K562 (cell line): ENCODE measurements at regions not wholly inside any gene's neighbourhood (a gene's known extent, or its start where the extent isn't known, plus 50 kb on each side); places are given as distances from the start of the nearest gene placed in this dataset.

Experiments
- ATF6 ChIP-seq: sonication (generic); formaldehyde crosslinking; IDR thresholded peaks from 2 replicates; pipeline ENCODE4 v1.4.0; 2020; ENCODE audit warnings: mild to moderate bottlenecking, missing genetic modification reagents
- CBFB ChIP-seq: sonication (generic); formaldehyde crosslinking; IDR thresholded peaks from 2 replicates; pipeline ENCODE4 v1.4.0; 2020; ENCODE audit warnings: mild to moderate bottlenecking, missing genetic modification reagents
- EP400 ChIP-seq: fragments of 450-650 bp; IDR thresholded peaks from 2 replicates; pipeline ENCODE4 v1.6.1; 2017; ENCODE audit warnings: antibody characterized with exemption, mild to moderate bottlenecking, moderate library complexity
- FIP1L1 ChIP-seq: fragments of 200-400 bp; formaldehyde crosslinking; IDR thresholded peaks from 2 replicates; pipeline ENCODE4 v1.6.1; 2018; ENCODE audit warnings: mild to moderate bottlenecking, low read depth, low read length; ENCODE audit not compliant: poor library complexity, severe bottlenecking
- JUND ChIP-seq, 2 experiments: IDR thresholded peaks; 2 replicates in 1 of 2; 3 replicates in 1 of 2; pipeline ENCODE4 v1.6.1; 2011; ENCODE audit warnings: borderline replicate concordance in 2 of 2, low read depth in 2 of 2, low read length in 2 of 2, improper control_type of control experiment in 1 of 2, missing biosample characterization in 1 of 2, missing genetic modification characterization in 1 of 2, missing genetic modification reagents in 1 of 2
- KAT2B ChIP-seq: IDR thresholded peaks from one replicate; pipeline ENCODE4 v1.6.1; 2012; ENCODE audit warnings: low read depth, mild to moderate bottlenecking, control low read depth, inconsistent platforms, low read length, moderate library complexity
- MCM7 ChIP-seq, 2 experiments: fragments of 450-650 bp; IDR thresholded peaks; 2 replicates each; pipeline ENCODE4 v1.6.1; 2016 to 2018
- POLR2A ChIP-seq: fragments of 450-650 bp; conservative IDR thresholded peaks from 2 replicates; pipeline ENCODE4 v1.6.1; 2016
- U2AF2 ChIP-seq: fragments of 200-400 bp; formaldehyde crosslinking; optimal IDR thresholded peaks from 2 replicates; pipeline ENCODE3; 2017; ENCODE audit warnings: low read depth, mild to moderate bottlenecking, low read length
- YBX1 ChIP-seq: fragments of 450-650 bp; IDR thresholded peaks from 2 replicates; pipeline ENCODE4 v1.7.1; 2016; ENCODE audit warnings: mild to moderate bottlenecking
- ZNF780A ChIP-seq: fragments of 250-450 bp; sonication (Bioruptor Pico); IDR thresholded peaks from 2 replicates; pipeline ENCODE4 v1.5.0; 2021; ENCODE audit warnings: mild to moderate bottlenecking
- TF ChIP-seq, protein P1 (sequence below): sonication (generic); formaldehyde crosslinking; IDR thresholded peaks from 2 replicates; pipeline ENCODE4 v1.8.0; 2023; ENCODE audit warnings: mild to moderate bottlenecking, missing genetic modification reagents

DNA sequence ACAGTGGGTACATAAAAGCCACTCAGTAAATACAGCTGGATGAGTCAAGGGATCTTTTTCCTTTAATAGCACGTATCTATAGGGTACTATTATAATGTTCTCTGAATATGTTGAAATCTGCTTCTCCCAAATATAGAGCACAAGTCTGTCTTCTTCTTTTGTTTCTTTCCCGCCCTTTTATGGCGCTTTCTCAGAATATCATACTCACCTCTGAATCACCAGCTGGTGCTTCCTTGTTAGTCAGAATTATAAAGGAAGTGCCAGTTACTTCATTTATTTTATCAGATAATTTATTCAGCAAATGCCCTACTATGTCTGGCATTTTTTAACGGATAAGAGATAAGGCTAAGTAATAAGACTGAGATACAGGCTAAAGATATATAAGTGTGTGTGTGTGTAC, 772.9 kb downstream of the SORCS3 start:
- TF ChIP-seq, protein P1, sequence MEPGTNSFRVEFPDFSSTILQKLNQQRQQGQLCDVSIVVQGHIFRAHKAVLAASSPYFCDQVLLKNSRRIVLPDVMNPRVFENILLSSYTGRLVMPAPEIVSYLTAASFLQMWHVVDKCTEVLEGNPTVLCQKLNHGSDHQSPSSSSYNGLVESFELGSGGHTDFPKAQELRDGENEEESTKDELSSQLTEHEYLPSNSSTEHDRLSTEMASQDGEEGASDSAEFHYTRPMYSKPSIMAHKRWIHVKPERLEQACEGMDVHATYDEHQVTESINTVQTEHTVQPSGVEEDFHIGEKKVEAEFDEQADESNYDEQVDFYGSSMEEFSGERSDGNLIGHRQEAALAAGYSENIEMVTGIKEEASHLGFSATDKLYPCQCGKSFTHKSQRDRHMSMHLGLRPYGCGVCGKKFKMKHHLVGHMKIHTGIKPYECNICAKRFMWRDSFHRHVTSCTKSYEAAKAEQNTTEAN (CRISPR knock-in tag): no peak
- TF ChIP-seq U2AF2 (no peak), ATF6 (CRISPR knock-in tag) (no peak), KAT2B (no peak), JUND (IDR thresholded peaks at IDR 0.05; ENCODE audit: borderline replicate concordance, low read depth, low read length) (no peak), JUND (tag; IDR thresholded peaks at IDR 0.05; ENCODE audit: borderline replicate concordance, low read depth, low read length) (no peak), POLR2A (no peak), CBFB (CRISPR knock-in tag) (no peak), MCM7 (IDR thresholded peaks at IDR 0.05) (no peak), EP400 (no peak), ZNF780A (CRISPR knock-in tag) (no peak), YBX1 (no peak), FIP1L1 (no peak)
